ENCODE measurements at regions not wholly inside any gene's neighbourhood (a gene's known extent, or its start where the extent isn't known, plus 50 kb on each side); places are given as distances from the start of the nearest gene placed in this dataset.

DNA sequence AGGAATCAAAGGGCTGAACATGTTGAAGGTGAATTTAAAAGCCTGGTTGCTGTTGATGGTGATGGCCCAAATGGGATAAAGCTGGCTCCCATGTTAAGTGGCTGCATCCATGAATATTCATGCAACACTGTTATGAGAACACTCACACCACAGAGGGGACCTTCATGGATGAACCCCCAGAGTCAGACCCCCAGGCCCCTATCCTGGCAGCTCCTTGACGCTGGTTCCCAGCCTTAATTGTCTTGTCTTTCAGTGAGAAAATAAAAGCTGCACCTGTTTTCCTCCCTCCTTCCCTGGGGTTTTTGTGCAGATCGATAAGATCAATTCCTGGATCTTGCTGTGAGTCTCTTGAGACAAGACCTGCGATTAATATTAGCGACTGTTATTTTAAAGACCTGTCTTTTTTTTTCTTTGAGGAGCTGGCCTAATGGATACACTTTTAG is 371.7 kb downstream of the ICE1 start:
- no peak for DNase-seq (ENCODE audit: low read depth)
- TF ChIP-seq, protein P1, sequence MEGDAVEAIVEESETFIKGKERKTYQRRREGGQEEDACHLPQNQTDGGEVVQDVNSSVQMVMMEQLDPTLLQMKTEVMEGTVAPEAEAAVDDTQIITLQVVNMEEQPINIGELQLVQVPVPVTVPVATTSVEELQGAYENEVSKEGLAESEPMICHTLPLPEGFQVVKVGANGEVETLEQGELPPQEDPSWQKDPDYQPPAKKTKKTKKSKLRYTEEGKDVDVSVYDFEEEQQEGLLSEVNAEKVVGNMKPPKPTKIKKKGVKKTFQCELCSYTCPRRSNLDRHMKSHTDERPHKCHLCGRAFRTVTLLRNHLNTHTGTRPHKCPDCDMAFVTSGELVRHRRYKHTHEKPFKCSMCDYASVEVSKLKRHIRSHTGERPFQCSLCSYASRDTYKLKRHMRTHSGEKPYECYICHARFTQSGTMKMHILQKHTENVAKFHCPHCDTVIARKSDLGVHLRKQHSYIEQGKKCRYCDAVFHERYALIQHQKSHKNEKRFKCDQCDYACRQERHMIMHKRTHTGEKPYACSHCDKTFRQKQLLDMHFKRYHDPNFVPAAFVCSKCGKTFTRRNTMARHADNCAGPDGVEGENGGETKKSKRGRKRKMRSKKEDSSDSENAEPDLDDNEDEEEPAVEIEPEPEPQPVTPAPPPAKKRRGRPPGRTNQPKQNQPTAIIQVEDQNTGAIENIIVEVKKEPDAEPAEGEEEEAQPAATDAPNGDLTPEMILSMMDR (IDR thresholded peaks at IDR 0.05; ENCODE audit: control insufficient read depth, insufficient read depth, low read depth, low read length, missing control alignments): no peak
- no peak overlapping the region for H3K4me3 ChIP-seq (ENCODE audit: control insufficient read depth, low read depth, low read length)

DNA sequence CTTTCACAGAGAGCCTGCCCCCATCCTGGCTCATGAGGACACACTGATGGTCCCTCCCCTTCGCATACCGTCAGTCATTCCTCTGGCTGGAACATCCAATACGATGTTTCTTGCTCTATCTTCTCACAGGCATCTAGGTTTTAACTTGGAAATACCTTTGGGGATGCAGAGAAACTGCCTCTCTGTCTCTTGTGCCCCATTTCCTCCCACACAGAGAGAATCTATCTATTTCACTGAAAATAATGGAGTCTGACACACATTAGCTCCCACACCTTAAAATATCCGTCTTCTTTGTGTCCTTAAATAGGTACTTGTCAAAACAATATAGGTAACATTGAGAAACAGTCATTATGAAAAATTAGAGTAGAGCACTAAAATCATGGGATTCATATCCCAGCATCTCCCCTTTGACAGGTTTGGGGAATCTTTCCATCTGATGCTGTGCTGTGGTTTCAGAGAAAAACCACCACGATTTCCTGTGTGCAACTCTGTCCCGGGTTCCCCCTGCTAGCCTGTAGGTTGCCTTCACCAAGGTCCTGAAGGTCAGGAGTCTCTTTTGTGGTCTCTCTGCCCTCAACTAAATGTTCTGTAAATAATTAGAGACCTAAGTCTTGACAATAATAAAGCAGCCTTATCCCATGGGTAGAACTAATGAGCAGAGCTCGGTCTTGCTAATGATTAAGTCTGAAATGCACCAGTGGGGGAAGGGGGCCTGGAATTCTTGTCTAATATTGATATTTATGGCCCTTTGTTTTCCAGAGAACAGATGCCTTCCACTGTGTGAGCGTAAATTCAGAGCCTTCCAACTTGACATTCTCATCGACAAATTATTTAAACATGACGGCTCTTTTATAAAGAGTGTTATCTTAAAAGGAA is 371.0 kb downstream of the ICE1 start:
- TF ChIP-seq, protein P1 (IDR thresholded peaks at IDR 0.05; ENCODE audit: control insufficient read depth, insufficient read depth, low read depth, low read length, missing control alignments): no peak
- no peak overlapping the region for H3K4me3 ChIP-seq (ENCODE audit: control insufficient read depth, low read depth, low read length)
- DNase-seq (ENCODE audit: low read depth): no peak

DNA sequence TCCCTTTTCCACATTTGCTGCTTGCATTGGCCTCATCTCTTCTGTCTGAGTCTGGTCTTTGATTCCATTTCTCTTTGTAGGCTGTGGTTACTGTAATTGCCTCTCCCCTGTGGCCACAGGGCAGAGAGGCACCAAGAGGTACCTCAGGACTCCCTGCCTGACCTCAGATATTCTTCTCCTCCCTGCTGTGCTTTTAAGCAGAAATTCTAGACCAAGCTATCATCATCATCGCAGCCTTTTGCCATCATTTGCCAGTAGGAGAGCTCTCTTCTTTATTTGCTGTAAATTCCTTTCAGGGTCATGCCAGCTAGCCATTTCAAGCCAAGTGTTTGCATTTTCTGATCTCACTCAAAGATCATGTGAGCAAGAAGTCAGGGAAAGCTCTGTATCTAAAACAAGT is 369.6 kb downstream of the ICE1 start:
- no peak for DNase-seq (ENCODE audit: low read depth)
- TF ChIP-seq, protein P1 (IDR thresholded peaks at IDR 0.05; ENCODE audit: control insufficient read depth, insufficient read depth, low read depth, low read length, missing control alignments): no peak
- no peak overlapping the region for H3K4me3 ChIP-seq (ENCODE audit: control insufficient read depth, low read depth, low read length)

DNA sequence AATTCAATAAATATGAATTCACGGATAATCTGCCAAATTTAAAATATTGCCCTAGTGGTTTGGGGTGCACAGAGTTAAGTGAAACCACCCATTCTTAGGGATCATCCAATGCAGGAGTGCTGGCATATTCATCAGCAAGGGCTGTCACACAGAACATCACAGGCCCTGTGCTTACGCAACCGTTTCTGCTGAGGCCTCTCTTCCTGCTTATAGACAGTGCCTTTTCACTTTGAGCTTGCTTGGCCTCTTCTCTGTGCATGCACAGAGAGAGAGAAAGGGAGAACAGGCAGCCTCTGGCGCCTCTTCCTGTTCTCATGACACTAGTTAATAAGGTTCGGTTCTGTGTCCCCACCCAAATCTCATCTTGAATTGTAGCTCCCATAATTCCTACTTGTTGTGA is 366.3 kb downstream of the ICE1 start:
- no peak overlapping the region for H3K4me3 ChIP-seq (ENCODE audit: control insufficient read depth, low read depth, low read length)
- DNase-seq (ENCODE audit: low read depth): no peak
- TF ChIP-seq, protein P1 (IDR thresholded peaks at IDR 0.05; ENCODE audit: control insufficient read depth, insufficient read depth, low read depth, low read length, missing control alignments): no peak

DNA sequence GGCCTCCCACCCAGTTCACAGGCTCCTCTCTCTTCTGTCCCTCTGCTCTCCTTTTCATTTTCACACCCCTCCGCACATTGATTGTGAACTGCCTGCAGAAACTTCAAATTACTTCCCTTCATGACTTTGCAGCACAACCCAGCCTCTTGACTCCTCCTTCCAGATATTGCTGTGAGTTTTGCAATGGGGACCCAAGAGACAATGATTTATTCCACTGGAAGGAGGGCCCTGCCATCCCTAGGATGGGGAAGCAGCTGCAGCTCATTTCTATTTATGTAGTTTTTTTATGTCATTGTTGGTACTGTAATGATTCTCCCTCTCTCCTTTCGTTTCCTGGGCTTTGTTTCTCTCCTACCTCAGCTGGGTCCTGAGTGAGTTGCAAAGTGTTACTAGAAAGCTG is 364.9 kb downstream of the ICE1 start:
- no peak overlapping the region for H3K4me3 ChIP-seq (ENCODE audit: control insufficient read depth, low read depth, low read length)
- DNase-seq (ENCODE audit: low read depth): no peak
- TF ChIP-seq, protein P1 (IDR thresholded peaks at IDR 0.05; ENCODE audit: control insufficient read depth, insufficient read depth, low read depth, low read length, missing control alignments): no peak

DNA sequence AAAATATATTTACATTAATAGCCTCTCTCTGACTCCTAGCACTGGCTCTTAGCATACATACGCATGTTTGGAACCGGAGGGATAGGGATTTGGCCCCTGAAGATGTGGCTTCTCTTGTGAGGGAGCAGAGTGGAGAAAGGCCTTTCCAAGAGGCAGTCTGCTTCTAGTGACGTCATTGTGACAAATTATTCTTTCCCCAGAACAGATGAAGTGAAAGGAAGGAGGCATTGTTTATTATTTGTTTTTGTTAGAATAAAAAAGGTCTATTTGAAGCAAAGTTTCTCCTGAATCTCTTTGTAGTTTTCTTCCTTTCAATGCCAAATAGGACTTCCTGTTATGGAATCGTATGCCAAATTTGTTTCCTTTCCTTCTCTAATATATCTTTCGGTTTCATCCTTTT is 361.6 kb downstream of the ICE1 start:
- no peak for DNase-seq (ENCODE audit: low read depth)
- no peak overlapping the region for H3K4me3 ChIP-seq (ENCODE audit: control insufficient read depth, low read depth, low read length)
- TF ChIP-seq, protein P1 (IDR thresholded peaks at IDR 0.05; ENCODE audit: control insufficient read depth, insufficient read depth, low read depth, low read length, missing control alignments): no peak

All from AG09309 (cell line).